Femur (tissue), 1 donor: ENCODE measurements at regions not wholly inside any gene's neighbourhood (a gene's known extent, or its start where the extent isn't known, plus 50 kb on each side); places are given as distances from the start of the nearest gene placed in this dataset.
"Not testable (repeated sequence)": the region's sequence is repeated elsewhere in the genome, so short reads cannot be mapped to it uniquely, and the experiment has no call there.

Source experiments
- DNase-seq: peaks from one replicate; pipeline ENCODE4 v3.0.0-alpha.2; 2017

DNA sequence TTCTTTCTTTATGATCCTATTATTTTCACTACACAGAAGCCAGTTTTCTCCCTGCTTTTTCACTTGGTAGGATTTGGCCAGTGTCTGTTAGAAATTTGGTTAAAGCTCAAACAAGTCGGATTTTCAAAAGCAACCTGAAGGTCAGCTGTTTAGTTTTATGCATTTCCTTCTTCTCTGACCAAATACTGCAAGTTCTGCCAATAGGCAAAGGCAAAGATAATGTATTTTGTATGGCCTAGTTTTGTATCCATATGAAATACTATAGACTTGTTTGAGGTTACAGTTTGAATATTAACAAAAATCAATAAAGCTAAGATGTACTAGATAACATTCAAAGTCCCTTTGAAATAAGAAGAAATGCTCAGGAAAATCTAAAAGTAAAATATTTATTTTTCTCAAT is 439.4 kb downstream of the TRIML1 start:
- DNase-seq = no peak

DNA sequence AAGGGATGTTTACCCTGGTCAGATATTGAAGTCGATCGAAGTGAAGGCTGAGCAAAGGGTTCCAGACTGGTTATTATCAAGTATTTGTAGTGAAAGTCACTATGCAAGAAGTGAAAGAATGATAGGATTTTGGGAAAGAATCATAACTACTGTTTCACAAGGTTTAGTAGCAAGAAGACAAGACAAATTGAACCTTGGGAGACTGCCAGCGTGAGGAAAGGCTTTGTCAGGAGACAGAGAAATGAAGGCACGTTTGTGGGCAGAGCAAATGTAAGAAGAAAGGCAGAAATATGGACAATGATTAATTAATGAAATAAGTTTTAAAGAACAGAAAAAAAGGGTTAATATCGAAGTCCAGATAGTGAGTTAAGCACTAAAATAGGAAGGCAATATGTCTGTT is 456.8 kb downstream of the TRIML1 start:
- DNase-seq = no peak

DNA sequence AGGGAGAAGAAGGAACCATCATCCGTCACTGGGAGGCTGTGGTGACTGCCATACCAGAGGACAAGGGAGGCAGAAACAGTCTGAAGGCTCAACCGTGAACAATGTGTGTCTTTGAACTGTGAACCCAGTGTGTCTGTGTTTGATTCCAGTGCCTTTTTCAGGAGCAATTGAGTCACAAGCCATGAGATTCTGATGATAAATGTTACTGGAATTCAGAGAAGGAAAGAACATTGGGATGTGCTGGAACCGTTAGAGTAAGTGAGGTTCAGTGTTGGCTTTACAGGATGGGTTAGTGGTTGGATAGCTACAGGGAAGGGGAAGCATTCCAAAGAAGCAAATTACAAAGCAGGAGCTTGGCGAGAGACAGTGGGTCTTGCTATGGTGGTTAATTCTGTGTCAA is 464.4 kb downstream of the TRIML1 start:
- DNase-seq = no peak

DNA sequence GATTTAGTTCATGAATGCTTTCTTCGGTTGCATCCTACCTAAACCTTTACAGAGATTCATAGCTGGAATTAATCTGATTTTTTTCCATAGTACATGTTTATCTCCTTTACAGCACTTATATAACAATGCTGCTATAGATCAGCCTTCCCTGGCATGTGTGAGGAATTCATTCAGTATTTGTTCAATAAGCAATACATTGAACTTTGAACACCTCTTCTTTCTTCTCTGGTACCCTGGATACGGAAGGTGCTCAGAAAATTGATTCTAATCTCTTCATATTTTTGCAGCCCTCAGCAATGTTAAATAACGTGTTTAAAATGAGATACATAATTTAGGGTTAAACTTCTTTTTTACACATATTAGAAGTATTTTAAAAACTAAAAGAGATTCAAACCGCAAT is 467.4 kb downstream of the TRIML1 start:
- DNase-seq = no peak

DNA sequence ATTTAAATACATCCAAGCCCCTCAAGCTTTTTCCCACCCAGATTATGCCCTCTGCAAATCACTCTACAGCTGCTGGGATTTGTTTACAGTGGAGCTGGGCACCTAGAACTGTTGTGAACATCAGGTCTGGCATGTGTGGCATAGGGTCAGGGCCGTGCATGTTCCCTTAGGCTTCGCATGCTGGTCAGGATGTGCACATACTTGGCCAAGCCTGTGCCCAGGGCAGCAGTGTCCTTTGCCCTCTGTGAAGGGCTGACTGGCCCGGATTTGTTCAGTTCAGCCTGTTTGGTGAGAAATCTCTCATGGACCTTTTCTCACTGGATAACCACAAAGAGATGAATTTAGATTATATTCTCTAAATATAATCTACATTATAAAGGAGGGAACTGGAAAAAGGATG is 471.9 kb downstream of the TRIML1 start:
- DNase-seq = no peak

DNA sequence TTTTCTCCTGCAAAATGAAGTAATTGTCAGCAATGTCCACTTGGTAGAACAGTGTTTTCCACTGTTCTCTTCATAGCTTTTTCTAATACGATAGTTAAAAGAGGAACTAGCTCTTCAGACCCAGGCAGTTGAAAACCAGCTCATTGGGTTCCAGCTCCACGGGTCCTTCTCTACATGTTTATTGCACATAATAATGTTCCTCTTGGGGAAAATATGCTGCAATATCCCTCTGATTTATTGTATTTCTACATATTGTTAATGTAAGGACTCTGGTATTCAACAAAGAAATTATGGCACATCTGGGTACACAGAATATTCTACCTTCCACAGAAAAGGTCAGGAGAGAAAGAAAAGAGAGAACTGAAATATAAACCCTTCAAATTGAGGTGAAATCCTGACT is 473.4 kb downstream of the TRIML1 start:
- DNase-seq = no peak

DNA sequence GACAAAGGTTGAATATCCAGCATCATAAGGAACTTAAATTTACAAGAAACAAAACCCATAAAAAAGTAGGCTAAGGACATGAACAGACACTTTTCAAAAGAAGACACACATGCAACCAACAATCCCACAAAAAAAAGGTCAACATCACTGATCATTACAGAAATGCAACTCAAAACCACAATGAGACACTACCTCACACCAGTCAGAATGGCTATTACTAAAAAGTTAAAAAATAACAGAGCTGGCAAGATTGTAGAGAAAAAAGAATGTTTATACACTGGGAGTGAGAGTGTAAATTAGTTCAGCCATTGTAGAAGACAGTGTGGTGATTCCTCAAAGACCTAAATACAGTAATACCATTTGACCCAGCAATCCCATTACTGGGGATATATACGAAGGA is 474.7 kb downstream of the TRIML1 start:
- DNase-seq = no peak

DNA sequence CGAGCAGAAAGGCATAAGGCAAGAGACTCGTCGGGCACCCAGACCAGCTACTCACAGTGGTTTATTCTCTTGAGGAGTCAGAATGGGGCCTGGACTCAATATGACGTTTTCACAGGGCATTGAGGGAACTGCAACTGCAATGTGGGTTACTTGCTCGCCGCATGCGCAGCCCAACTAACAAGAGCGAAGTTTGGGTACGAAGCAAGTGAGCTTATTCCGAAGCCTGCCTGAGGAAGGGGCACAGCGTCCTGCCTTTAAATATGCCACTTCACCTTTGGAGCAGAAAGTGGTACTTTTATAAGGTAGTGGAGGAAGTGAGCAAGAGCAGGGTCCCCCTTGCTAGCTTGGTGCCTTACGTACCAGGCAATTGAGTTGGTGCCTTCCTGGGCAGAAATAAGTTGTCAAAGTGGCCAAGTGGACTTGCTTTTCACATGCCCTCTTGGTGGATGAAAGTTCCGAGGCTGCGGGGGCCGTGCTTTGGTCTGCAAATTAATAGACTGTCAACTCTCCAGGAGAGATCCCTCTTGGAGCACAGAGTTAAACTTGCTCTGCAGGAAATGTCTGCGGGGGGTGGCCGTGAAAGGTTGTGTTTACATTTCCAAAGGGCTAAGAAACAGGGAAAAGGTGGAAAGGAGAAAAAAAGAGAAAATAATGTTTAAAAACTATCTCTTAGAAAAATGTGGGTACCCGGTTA is 480.4 kb downstream of the TRIML1 start:
- no peak for DNase-seq

DNA sequence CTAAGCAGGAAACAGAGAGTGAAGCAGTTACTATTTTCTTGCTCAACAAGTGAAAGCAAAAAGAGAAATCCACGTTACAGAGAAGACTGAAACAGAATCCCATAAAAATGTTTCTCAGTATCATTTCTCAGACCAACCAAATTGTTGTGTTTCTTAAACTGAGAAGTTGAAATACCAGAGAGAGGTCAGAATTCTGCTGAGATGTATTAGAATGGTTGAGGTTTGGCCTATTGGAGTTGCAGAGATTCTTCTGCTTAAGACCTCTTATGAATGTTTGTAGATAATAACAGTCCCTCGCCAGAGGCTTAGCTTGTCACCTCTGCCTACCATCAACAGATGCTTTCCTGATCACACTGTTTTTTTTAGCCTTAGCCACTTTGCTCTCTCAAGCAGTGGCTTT is 481.4 kb downstream of the TRIML1 start:
- DNase-seq = no peak

DNA sequence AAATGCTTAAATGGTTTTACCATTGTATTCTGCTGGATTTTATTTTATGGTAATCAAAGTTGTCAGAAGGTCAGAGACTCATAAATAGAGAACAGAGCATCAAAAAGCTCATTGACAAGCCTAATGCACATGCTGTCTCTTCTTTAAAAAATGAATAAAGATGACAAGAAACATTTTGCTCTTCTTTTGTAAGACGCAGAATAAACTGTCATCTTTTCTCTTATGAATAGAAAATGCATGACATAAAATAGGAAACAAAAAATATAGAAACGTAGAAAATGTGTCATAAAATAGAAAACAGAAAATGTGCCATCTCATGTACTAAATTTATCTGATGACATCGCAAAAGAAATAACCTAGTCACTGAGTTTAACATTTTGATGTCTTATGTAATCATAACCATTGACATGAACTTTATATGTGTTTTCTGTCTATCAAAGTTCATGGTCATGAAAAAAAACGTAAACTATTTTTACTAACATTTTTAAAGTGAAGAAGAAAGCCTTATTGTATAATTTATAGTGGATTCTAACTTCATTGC is 484.1 kb downstream of the TRIML1 start:
- DNase-seq = no peak

DNA sequence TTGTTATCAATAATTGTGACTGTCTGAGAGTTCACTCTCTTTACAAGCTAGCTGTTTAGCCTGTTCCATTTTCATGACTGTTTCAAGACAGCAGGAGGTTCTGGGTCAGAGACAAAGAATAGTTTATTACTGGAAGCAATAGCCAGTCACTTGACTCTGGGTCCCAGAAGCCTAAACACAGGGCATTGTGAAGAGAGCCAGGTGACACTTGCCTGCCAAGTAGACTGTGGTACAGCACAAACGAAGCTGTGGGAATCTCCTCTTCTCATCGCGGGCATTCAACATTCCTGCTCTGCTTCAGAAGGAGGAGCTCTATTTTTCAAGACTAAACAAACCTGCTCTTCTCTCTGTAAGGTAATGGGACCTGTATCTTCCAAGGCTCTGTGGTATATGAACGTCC is 485.1 kb downstream of the TRIML1 start:
- DNase-seq = no peak

DNA sequence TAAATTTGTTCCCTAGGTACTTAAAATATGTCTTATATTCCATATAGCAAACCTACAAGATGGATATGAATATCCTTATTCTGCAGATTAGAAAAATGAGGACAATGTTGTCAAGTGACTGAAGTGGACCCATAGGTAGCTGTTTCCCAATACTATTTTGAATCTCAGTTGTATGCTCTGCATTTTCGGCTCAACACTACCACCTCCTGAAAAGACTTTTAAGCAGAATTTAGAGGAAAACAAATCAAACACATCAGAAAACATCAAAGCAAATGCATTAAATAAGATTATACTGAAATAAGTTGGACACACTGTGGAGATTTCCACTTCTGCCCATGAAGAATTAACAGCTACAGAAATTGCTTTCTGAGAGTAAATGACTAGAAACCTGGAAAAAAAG is 488.7 kb downstream of the TRIML1 start:
- DNase-seq = no peak

DNA sequence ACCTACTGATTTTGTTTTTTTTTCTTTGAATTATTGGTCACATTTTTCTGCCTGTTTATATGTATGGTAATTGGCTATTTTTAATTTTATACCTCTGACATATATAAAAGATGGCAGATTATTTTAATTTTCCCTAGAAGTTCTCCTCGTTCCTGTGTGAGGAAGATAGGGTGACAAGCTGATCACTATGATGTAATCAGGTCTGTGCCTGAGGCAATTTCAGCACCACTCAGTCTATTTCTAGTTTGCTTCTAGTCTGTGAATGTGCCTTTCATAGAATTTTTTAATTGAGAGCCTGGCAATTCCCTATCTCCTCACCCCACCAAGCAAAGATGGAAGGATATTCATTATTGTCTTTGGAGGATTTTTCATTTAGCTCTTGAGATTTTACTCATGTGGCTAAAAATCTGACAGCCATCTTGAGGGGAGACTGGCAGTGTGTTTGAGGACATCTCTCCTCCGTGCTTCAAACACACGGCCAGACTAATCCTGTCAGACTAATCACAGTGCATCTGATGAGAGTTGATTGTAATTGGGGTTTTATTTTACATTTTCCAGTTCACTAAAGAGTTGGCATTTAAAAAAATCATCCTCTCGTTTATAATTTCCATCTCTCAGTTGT is 500.3 kb downstream of the TRIML1 start:
- no peak for DNase-seq

DNA sequence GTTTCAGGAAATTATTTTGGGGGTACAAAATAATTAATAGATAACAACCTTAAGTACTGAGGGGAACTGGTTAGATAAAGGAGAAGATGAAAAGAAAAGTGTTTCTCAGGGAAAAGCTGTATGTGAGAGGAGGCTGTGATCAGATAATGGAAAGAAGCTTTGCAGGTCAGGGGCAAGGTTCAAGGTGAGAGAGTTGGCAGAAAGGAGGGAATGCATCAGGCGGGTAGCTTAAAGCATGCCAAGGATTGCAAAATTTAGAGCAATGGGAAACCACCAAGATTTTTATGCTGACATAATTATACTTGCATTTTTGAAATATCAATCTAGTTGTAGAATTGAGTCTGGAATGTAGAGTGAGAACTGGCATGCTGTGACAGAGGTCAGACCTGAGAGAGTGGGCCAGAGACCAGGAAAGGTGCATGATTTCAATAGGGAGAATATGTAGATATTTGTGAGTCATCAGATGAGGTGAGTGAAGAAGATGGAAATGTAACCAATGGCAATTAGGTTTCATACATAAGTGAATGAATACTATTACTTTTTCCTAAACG is 508.7 kb downstream of the TRIML1 start:
- no peak for DNase-seq

DNA sequence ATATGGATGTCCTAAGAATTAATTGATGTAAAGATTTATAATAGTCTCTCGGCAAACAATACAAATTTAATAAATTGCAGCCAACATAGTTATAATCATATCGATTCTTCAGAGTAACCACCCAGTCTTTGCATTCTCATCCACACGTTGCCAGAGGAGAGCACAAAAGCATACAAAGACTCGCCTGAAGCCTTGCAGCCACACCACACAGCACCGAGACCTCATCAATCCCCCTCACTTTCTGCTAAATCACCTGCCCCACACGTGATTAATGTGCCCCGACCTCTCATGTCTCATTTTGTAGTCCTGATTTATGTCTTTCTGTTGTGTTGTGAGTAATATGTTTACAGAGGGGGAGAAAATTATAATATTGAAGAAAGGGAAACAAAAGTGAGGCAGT is 510.4 kb downstream of the TRIML1 start:
- no peak for DNase-seq

DNA sequence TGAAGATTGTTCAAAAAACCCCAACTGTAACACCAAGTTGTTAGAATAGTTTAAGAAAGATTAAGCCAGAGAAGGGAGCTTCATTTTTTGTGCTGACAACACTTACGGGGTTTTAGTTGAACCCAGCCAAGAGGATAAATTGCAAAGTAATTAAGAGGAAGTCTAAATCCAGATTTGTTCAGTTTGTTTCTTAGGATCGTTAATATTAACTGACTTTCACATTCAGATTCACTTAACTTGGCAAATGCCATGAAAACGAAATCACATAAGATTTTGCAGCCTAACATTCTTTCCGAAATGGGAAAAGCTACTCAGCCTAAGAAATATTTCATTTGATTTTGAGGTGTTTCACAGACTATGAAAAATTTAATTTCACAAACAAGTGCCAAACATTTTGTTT is 511.3 kb downstream of the TRIML1 start:
- DNase-seq = no peak

DNA sequence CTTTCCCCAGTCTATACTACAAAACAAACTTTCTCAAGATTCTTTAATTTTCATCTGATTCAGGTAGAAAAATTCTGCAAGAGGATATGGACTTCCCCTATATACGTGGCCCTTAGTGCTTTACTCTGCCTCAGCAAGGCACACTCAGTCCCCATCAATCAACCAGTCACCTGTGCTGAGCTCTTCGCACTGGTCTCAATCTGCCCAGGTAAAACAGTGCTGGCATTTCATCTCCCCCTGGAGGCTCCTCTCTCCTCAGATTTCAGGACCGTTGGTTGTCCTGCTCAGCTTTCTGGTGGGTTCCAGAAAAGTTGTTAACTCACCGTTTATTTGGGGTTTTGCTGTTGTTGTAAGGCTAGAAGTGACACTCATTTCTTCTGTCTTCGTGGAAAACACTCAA is 518.1 kb downstream of the TRIML1 start:
- no peak for DNase-seq

DNA sequence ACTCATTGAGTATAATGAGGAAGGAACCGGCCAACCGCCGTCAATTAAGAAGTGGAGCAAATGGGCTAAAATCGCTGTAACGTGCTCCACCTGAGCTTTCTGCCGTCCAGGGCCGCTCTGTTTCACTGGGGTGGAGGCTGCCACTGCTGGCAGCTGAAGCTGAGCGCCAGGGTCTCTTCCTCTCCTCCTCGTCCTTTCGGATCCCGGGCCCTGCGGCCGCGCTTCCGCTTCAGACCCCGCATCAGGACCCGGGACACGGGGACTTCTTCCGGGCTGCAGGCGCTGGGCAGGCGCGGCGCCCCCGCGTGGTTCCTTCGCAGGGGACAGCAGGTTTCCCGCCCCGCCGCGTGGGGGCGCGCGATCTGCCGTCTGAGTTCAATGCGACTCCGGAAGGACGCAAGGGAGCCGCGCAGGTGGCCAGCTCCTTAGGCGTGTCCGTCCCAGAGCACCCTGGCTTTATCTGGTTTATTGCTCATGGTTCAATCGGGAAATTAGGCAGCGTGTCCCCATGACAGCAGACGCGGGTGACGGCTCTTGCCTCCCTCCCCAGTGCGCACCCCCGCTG is 519.8 kb downstream of the TRIML1 start:
- DNase-seq = no peak

DNA sequence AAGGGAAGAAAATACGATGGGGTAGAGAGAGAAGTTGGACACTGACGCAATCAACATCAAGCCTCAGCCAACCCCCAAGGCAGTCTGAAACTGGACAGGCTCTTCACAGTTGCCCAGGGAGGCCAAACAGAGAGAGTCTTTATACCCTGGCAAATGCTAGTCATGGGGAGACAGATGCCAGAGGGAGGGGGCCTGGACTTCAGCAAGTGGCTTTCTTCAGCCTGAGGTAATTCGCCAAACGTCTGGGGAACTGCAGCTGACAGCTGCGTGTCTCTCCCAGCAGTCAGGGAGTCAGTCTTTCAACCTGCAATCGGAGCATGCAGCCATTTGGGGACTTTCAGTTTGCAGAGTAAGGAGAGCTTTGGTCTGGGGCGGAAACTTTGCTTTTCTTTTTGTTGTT is 521.6 kb downstream of the TRIML1 start:
- peak; percentile 31 for DNase-seq

DNA sequence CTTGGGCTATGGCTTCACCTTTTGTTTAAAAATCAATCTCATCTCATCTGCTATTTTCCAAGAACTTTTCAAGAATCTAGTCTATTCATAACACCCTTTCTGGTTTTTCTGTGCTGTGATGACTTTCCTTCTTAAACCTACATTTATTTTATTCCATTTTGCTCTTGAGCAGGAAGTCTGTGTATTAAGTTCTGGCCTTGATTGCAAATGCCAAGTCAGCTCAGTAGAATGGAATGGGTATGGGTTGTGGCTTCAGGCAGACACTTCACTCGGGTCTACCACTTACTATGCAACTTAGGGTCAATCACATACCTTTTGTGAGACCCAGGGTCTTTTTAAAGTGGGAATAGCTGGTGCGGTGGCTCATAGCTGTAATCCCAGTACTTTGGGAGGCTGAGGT is 522.3 kb downstream of the TRIML1 start:
- DNase-seq = no peak

DNA sequence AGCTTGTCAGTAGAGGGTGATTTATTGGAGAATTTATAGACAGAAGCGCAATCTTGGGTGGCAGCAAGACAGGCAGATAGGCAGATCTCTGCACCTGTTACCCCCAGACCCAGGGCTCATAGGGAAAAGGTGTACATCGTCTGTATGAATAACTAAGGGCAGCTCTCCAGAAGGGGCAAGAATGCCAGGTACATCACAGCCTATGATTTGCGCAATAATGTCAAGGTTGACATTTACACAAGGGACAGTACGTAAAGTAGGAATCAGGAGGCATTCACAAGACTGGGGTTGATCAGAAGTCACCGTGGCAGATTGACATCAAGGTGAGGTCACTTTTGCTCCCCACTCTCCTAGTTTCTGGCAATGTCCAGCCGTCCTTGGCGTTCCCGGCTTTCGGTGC is 524.1 kb downstream of the TRIML1 start:
- no peak for DNase-seq

DNA sequence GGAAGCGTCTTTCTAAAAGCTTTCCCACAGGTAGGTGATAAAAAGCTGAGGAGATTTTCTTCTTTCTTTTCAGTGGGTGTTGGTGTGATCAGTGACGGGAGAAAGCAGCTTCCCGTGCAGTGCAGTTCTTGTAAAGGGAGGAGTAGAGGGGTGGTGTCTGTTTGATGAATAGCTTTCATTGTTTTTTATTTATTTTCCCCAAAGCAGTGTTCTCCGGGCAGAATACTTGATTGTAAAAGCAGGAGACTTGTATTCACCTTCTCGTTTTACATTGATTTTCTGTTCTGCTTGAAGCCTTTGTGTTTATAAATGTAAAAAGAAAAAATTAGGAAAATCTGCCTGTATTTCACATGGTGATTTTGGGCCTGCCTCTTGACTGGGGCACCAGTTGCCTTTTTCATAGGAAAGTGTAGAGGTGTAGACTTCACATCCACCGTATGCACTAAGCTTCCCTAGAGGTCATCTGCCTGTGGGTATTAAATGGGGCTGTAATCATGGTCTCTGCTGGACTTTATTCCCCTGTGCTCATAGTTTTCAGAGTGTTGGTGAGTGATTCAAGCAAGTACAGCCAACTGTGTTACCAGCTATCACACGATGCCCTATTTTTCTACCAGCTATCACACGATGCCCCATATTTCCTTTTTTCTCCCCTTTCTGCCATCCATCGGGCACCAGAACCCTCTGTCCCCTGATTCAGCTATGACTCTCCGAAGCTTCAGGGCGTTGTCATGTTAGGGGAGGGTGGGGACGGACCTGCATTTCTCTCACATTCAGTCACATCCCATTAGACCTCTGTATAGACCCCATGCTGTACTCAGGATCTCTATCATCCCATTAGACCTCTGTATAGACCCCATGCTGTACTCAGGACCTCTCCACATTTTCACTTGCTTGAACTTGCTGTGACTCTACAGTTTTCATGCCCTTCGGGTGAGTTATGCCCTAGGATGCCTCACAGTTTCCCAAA is 526.5 kb downstream of the TRIML1 start:
- no peak for DNase-seq

DNA sequence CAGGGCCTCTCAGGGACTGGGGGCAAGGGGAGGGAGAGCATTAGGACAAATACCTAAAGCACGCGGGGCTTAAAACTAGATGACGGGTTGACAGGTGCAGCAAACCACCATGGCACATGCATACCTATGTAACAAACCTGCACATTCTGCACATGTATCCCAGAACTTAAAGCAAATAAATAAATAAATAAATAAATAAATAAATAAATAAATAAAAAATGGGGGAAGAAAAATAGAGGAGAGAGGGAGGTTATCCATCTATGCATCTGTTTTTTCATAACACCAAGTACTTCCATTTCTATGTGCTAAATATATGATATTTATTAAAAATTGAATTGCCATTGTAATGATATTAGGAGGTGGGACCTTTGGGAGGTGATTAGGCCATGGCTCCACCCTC is 539.5 kb downstream of the TRIML1 start:
- DNase-seq = not testable (repeated sequence)
